Mesenchymal stem cell (in vitro differentiated cells and primary cell): ENCODE measurements at regions not wholly inside any gene's neighbourhood (a gene's known extent, or its start where the extent isn't known, plus 50 kb on each side); places are given as distances from the start of the nearest gene placed in this dataset.

Experiments used
- DNase-seq: peaks from one replicate; pipeline ENCODE4 v3.0.0-alpha.2; 2013
- H2AFZ ChIP-seq: one replicate; pipeline ENCODE4 v1.6.1; 2013; ENCODE audit warnings: low read depth, mild to moderate bottlenecking, control low read depth, inconsistent platforms, low read length, moderate library complexity
- H2AK5ac ChIP-seq: 2 replicates; pipeline ENCODE4 v1.6.1; 2013; ENCODE audit warnings: low read length, moderate library complexity, mild to moderate bottlenecking, inconsistent platforms; ENCODE audit not compliant: severe bottlenecking
- H2BK120ac ChIP-seq: one replicate; pipeline ENCODE4 v1.6.1; 2013; ENCODE audit warnings: low read depth, mild to moderate bottlenecking, inconsistent platforms, low read length, moderate library complexity
- H2BK12ac ChIP-seq, 2 experiments: one replicate each; pipeline ENCODE4 v1.6.1; 2013; ENCODE audit warnings: inconsistent platforms in 2 of 2, low read length in 2 of 2, mild to moderate bottlenecking in 2 of 2, moderate library complexity in 2 of 2, control low read depth in 1 of 2
- H2BK15ac ChIP-seq: one replicate; pipeline ENCODE4 v1.6.1; 2013; ENCODE audit warnings: mild to moderate bottlenecking, low read depth, inconsistent platforms; ENCODE audit not compliant: poor library complexity, severe bottlenecking
- H2BK5ac ChIP-seq: 2 replicates; pipeline ENCODE4 v1.6.1; 2013; ENCODE audit warnings: low read depth, mild to moderate bottlenecking, low read length, control low read depth, inconsistent platforms; ENCODE audit not compliant: poor library complexity, severe bottlenecking
- H3K14ac ChIP-seq, 2 experiments: one replicate each; pipeline ENCODE4 v1.6.1; 2013; ENCODE audit warnings: inconsistent platforms in 2 of 2, low read length in 2 of 2, control low read depth in 1 of 2, mild to moderate bottlenecking in 1 of 2, moderate library complexity in 1 of 2
- H3K18ac ChIP-seq, 2 experiments: one replicate each; pipeline ENCODE4 v1.6.1; 2013; ENCODE audit warnings: inconsistent platforms in 2 of 2, low read length in 2 of 2, control low read depth in 1 of 2, low read depth in 1 of 2, mild to moderate bottlenecking in 1 of 2
- H3K23ac ChIP-seq, 2 experiments: one replicate each; pipeline ENCODE4 v1.6.1; 2013; ENCODE audit warnings: inconsistent platforms in 2 of 2, low read length in 2 of 2, mild to moderate bottlenecking in 2 of 2, moderate library complexity in 2 of 2, control low read depth in 1 of 2
- H3K27ac ChIP-seq: 2 replicates; pipeline ENCODE4 v1.5.1; 2013; ENCODE audit warnings: mild to moderate bottlenecking, moderate library complexity, low read length, control low read depth, inconsistent platforms; ENCODE audit not compliant: poor library complexity, severe bottlenecking
- H3K27me3 ChIP-seq, 2 experiments: 2 replicates each; pipeline versions ENCODE4 v1.6.1 to v1.7.0; 2013; ENCODE audit warnings: low read length in 2 of 2, mild to moderate bottlenecking in 2 of 2, moderate library complexity in 2 of 2, control low read depth in 1 of 2, inconsistent platforms in 1 of 2; ENCODE audit not compliant: control insufficient read depth in 1 of 2, insufficient read depth in 1 of 2
- H3K36me3 ChIP-seq, 2 experiments: 2 replicates each; pipeline versions ENCODE4 v1.6.1 to v1.7.0; 2013; ENCODE audit warnings: low read length in 2 of 2, control low read depth in 1 of 2, inconsistent platforms in 1 of 2, low read depth in 1 of 2, mild to moderate bottlenecking in 1 of 2; ENCODE audit not compliant: insufficient read depth in 2 of 2, control insufficient read depth in 1 of 2
- H3K4ac ChIP-seq, 2 experiments: one replicate each; pipeline ENCODE4 v1.6.1; 2013; ENCODE audit warnings: inconsistent platforms in 2 of 2, low read length in 2 of 2, mild to moderate bottlenecking in 2 of 2, moderate library complexity in 2 of 2, control low read depth in 1 of 2, low read depth in 1 of 2
- H3K4me1 ChIP-seq: 2 replicates; pipeline ENCODE4 v1.6.1; 2013; ENCODE audit warnings: low read depth, low read length, control low read depth; ENCODE audit not compliant: control insufficient read depth, insufficient read depth
- H3K4me2 ChIP-seq: 2 replicates; pipeline ENCODE4 v1.6.1; 2013; ENCODE audit warnings: low read length, mild to moderate bottlenecking, inconsistent platforms; ENCODE audit not compliant: poor library complexity, severe bottlenecking
- H3K4me3 ChIP-seq, 2 experiments: 2 replicates each; pipeline versions ENCODE4 v1.5.1 to v1.7.0; 2013; ENCODE audit warnings: low read length in 2 of 2, mild to moderate bottlenecking in 2 of 2, control low read depth in 1 of 2, low read depth in 1 of 2; ENCODE audit not compliant: insufficient read depth in 1 of 2
- H3K79me1 ChIP-seq: replicated peaks from 2 replicates; pipeline ENCODE4 v1.6.1; 2013; ENCODE audit warnings: mild to moderate bottlenecking, control low read depth, low read length, inconsistent platforms; ENCODE audit not compliant: poor library complexity, severe bottlenecking
- H3K9ac ChIP-seq: 2 replicates; pipeline ENCODE4 v1.7.0; 2013; ENCODE audit warnings: mild to moderate bottlenecking, low read length, moderate library complexity
- H3K9me3 ChIP-seq: 2 replicates; pipeline ENCODE4 v1.7.0; 2013; ENCODE audit warnings: mild to moderate bottlenecking, low read length; ENCODE audit not compliant: control insufficient read depth
- H4K8ac ChIP-seq: one replicate; pipeline ENCODE4 v1.6.1; 2013; ENCODE audit warnings: inconsistent platforms, mild to moderate bottlenecking, low read length, moderate library complexity
- H4K91ac ChIP-seq: one replicate; pipeline ENCODE4 v1.6.1; 2013; ENCODE audit warnings: mild to moderate bottlenecking, low read length, inconsistent platforms
- WGBS: methylation state at CpG from one replicate; pipeline ENCODE4 v1.1.7; 2013; ENCODE audit warnings: mixed read lengths; 5-methylcytosine and 5-hydroxymethylcytosine counted together

DNA sequence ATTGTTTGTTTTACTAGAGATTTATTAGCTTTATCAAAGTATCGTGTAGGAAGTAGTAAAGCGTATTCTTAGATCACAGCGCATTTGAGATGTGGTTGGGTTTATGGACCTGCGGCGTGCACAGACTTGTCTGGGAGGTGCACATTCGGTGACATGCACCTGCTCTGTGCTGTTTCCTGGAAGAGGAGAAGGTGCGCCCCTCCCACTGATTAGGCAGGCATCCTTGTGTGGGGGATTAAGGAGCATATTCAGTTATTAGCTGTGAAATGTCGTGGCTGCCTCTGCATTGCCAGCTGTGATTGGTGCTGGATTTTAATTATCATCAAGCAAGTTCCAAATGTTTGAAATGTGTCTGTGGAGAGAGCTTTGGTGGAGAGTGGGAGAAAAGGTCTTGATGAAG, 903.8 kb upstream of the RBFOX1 start:
- no peak overlapping the region for H4K91ac ChIP-seq
- no peak overlapping the region for H3K18ac ChIP-seq
- no peak overlapping the region for H4K8ac ChIP-seq
- no peak overlapping the region for H3K4ac ChIP-seq
- H2BK5ac ChIP-seq = no peak overlapping the region
- no peaks in the 10 kb centered on the region for H3K36me3 ChIP-seq
- H3K4me2 ChIP-seq = no peak overlapping the region
- H3K4me3 ChIP-seq = no peak overlapping the region
- no peak overlapping the region for H3K9ac ChIP-seq
- H3K9me3 ChIP-seq = peaks cover 10% of the 10 kb centered on the region
- H3K27ac ChIP-seq = no peak overlapping the region
- H3K14ac ChIP-seq = no peak overlapping the region
- DNase-seq = no peak
- H2AFZ ChIP-seq = no peak overlapping the region
- H3K4me1 ChIP-seq = no peaks in the 10 kb centered on the region
- 80% methylated on average over 8 of the region's 8 CpGs for WGBS
- H3K79me1 ChIP-seq = no peaks in the 10 kb centered on the region
- H2AK5ac ChIP-seq = no peak overlapping the region
- no peak overlapping the region for H2BK15ac ChIP-seq
- no peak overlapping the region for H2BK12ac ChIP-seq
- H2BK120ac ChIP-seq = no peak overlapping the region
- H3K27me3 ChIP-seq = no peaks in the 10 kb centered on the region
- H3K23ac ChIP-seq = no peak overlapping the region

DNA sequence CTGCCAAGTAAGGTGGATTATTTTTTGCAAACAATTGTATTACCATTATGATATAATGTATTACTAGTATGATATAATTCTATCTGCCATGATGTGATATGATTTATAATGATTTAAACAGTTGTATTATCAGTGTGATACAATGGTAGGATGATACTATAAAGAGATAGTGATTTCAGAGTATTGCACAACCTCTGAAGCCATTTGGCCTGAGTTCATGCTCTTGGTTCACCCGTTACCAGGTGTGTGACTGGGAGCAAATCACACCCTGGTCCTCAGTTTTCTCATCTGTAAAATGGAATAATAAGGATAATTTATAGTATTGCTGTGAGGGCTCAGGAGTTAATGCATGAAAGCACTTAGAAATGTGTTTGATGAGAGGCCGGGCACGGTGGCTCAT, 905.0 kb upstream of the RBFOX1 start:
- Histone ChIP-seq H3K36me3 (no peaks in the 10 kb centered on the region), H3K18ac (no peak overlapping the region), H2BK12ac (no peak overlapping the region), H2AFZ (no peak overlapping the region), H3K14ac (no peak overlapping the region), H3K4ac (no peak overlapping the region), H3K23ac (no peak overlapping the region), H4K91ac (no peak overlapping the region), H3K27ac (no peak overlapping the region), H2BK5ac (no peak overlapping the region), H3K4me3 (no peak overlapping the region), H3K4me1 (no peaks in the 10 kb centered on the region), H2BK120ac (no peak overlapping the region), H3K9me3 (peaks cover 10% of the 10 kb centered on the region), H2BK15ac (no peak overlapping the region), H3K27me3 (no peaks in the 10 kb centered on the region), H2AK5ac (no peak overlapping the region), H3K79me1 (no peaks in the 10 kb centered on the region), H3K4me2 (no peak overlapping the region), H4K8ac (no peak overlapping the region), H3K9ac (no peak overlapping the region)
- WGBS = 67% methylated on average over 3 of the region's 3 CpGs
- DNase-seq = no peak

DNA sequence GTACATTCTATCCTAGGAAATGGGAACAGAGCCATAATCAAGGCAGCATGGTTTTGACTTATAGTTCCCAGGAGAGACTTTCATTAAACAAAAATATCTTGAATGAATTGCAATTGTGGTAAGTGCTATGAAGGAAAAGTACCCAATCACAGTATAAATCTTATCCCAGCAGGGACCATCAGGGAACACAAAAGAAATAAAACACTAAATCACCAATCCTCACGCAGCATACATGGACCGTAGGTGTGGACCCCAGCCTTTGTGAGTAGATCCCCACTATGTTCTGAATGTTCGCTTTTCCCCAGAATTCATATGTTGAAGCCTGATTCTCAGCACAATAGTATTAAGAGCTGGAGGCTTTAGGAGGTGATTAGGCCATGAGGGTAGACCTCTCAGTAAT, 925.0 kb upstream of the RBFOX1 start:
- Histone ChIP-seq H3K4me3 (no peak overlapping the region), H3K9ac (no peak overlapping the region), H3K79me1 (no peaks in the 10 kb centered on the region), H2BK15ac (no peak overlapping the region), H4K91ac (no peak overlapping the region), H2BK12ac (no peak overlapping the region), H4K8ac (no peak overlapping the region), H3K4me1 (no peaks in the 10 kb centered on the region), H3K4ac (no peak overlapping the region), H3K27me3 (no peaks in the 10 kb centered on the region), H3K27ac (no peak overlapping the region), H3K14ac (no peak overlapping the region), H2BK5ac (no peak overlapping the region), H2AK5ac (no peak overlapping the region), H3K18ac (no peak overlapping the region), H3K36me3 (no peaks in the 10 kb centered on the region), H3K9me3 (no peaks in the 10 kb centered on the region), H3K4me2 (no peak overlapping the region), H2AFZ (no peak overlapping the region), H2BK120ac (no peak overlapping the region), H3K23ac (no peak overlapping the region)
- 92% methylated on average over 3 of the region's 3 CpGs for WGBS
- DNase-seq = no peak

DNA sequence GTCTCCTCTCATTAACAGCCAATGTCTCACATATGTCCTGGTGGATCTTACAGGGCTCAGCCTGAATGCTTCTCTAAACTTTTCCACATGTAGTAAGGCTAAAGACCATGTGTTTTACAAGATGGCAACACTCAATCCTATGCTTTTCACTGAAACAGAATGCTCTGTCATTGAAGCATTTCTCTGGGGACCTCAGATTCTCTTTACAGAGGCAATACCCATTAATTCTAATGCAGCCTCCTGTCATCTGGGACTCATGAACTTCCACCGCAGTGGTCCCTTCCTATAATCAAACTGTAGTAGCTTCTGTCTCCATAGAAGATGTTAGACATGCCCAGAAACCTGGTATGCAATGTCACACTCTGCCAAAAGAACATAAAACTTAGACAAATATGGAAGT, 926.6 kb upstream of the RBFOX1 start:
- Histone ChIP-seq H2BK15ac (no peak overlapping the region), H3K14ac (no peak overlapping the region), H2AFZ (no peak overlapping the region), H3K4me1 (no peaks in the 10 kb centered on the region), H3K4me3 (no peak overlapping the region), H3K4ac (no peak overlapping the region), H3K9ac (no peak overlapping the region), H3K27ac (no peak overlapping the region), H2BK120ac (no peak overlapping the region), H2BK12ac (no peak overlapping the region), H3K27me3 (no peaks in the 10 kb centered on the region), H4K91ac (no peak overlapping the region), H4K8ac (no peak overlapping the region), H3K36me3 (no peaks in the 10 kb centered on the region), H3K23ac (no peak overlapping the region), H2BK5ac (no peak overlapping the region), H3K4me2 (no peak overlapping the region), H3K79me1 (no peaks in the 10 kb centered on the region), H2AK5ac (no peak overlapping the region), H3K18ac (no peak overlapping the region), H3K9me3 (no peaks in the 10 kb centered on the region)
- no peak for DNase-seq
- WGBS = 70% methylated on average over 1 of the region's 1 CpG
